GM19395 (cell line): ENCODE measurements at regions not wholly inside any gene's neighbourhood (a gene's known extent, or its start where the extent isn't known, plus 50 kb on each side); places are given as distances from the start of the nearest gene placed in this dataset.
"Not testable (repeated sequence)": the region's sequence is repeated elsewhere in the genome, so short reads cannot be mapped to it uniquely, and the experiment has no call there.

ENCODE experiments used
- ATAC-seq: cut with Tn5 transposase; IDR thresholded peaks from one replicate; pipeline ENCODE4 v1.9.1; 2021; ENCODE audit warnings: mild to moderate bottlenecking, moderate library complexity; ENCODE audit not compliant: unreplicated experiment

DNA sequence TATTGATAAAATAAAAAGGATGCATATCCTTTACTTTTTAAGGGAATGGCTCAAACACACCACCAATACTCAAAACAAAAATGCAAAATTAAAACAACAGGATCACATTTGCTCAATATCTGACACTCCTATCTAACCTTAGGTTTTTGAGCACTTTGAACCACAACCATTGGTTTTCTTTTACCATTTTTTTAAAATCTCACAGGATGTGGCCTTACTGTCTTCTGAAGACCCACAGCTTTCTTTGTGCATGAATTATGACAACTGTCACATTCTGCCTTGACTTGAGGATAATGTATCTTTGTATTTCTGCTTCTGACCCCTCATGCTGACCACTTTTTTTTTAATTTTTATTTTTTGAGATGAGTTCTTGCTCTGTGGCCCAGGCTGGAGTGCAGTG, 461.1 kb upstream of the NRP1 start:
- ATAC-seq, result no peak

DNA sequence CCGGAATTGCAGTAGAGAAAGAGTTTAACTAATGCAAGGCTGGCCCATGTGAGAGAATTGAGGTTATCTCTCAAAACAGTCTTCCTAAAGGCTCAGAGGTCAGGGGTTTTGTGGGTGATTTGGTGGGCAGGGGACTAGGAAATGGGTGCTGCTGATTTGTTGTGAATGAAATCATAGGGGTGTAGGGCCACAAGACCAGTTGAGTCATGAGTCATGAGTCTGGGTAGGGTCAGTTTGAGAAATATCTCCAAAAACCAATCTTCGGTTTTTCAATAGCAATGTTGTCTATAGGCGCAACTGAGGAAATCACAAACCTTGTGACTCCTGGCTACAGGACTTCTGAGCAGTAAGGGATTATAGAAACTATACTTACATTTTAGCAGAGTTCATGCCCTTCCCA, 460.0 kb upstream of the NRP1 start:
- no peak for ATAC-seq

DNA sequence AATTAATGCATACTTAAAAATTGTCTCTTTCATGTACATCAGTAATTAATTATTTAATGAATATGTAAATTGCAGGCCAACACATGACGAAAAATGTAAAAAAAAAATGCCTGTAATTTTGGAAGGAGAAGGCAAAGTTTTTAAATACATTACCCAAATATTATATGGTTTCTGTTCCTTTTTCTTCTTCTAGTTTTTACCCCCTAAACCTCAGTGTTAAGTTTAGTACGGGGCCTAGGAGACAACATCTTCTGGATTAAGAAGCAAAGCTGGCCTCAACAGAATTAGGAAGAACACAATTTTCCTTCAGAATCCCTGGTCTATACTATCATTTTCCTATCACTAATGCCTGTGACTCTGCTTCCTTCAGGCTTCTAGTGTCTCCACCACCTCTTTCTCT, 459.3 kb upstream of the NRP1 start:
- no peak for ATAC-seq

DNA sequence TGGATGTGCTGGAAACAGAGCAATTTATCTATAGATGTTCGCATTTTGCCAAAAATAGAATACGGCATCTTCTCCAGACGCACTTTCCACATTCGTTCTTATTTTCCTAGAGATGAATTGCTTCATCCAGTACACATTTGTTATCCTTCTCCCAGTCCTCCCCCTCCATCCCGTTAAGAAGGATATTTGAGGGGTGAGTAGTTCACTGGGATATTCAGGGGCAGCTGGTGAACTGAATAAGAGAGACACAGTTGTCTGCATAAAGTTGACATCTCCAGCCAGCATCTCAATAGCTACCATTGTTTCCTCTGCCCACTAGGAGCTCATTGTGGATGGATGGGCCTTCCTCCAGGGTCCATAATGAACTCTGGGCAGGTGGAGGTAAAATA, 456.8 kb upstream of the NRP1 start:
- ATAC-seq, result no peak

GRCh38 chr10:33790521-33791271, 456.2 kb upstream of the NRP1 start:
- ATAC-seq, result no peak

GRCh38 chr10:33783557-33783956, 449.1 kb upstream of the NRP1 start:
- ATAC-seq, result no peak

- no peak for ATAC-seq
These were observed 448.6 kb upstream of the NRP1 start for GRCh38 chr10:33783078-33783477.

DNA sequence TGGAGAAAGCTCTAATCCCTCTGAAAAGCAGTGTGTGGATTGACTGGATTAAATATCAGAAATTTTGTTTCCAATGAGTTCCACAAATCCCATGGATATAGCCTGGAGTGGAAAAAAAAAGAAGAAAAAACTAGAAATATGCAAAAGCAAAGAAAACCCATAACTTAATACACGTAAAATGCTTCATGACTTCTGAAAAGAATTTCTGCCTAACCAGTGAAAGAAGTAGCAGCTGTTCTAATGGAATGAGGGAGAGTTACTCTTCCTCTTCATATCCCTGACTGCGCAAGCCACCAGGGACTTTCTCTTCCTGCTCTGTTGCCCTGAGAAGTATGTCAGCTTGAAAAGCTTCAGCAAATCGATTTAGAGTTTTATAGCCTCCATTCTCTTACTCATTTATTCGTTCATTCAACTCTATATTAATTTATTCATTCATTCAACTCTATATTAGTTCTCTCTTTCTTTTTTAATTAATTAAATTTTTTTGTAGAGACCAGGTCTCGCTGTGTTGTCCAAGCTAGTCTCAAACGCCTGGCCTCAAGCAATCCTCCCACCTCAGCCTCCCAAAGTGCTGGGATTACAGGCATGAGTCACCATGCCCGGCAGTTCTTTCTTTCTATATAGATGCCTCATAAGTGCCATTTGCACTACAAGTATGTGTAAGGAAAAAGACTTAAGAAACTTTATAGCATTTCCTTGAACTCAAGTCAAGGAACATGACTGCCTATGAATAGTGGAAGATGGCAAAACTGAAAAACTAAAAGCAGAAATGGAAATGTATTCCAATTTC, 447.3 kb upstream of the NRP1 start:
- no peak for ATAC-seq

GRCh38 chr10:33780961-33781360, 446.5 kb upstream of the NRP1 start:
- ATAC-seq, result no peak

GRCh38 chr10:33777223-33777622, 442.8 kb upstream of the NRP1 start:
- ATAC-seq, result no peak

- no peak for ATAC-seq
These were observed 442.1 kb upstream of the NRP1 start for GRCh38 chr10:33776419-33777070.

DNA sequence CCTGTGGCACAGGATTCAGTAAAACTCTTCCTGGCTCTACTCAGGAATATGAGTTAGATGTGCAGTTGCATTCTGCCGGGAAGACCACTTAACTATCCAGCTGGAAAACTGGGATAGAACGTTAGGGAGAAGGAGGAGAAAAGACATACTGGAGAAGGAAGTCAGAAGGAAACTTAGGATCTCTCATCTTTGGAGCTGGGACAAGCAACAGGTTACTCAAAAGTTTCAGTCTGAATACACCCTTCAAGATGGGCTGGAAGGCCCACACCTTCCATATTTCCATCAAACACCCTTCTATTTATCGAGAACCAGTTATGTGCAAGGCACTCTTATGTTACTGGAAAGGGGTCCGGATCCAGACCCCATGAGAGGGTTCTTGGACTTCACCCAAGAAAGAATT, 440.4 kb upstream of the NRP1 start:
- ATAC-seq, result no peak

GRCh38 chr10:33773886-33774480, 439.5 kb upstream of the NRP1 start:
- ATAC-seq, result no peak

GRCh38 chr10:33773253-33773573, 438.7 kb upstream of the NRP1 start:
- no peak for ATAC-seq

DNA sequence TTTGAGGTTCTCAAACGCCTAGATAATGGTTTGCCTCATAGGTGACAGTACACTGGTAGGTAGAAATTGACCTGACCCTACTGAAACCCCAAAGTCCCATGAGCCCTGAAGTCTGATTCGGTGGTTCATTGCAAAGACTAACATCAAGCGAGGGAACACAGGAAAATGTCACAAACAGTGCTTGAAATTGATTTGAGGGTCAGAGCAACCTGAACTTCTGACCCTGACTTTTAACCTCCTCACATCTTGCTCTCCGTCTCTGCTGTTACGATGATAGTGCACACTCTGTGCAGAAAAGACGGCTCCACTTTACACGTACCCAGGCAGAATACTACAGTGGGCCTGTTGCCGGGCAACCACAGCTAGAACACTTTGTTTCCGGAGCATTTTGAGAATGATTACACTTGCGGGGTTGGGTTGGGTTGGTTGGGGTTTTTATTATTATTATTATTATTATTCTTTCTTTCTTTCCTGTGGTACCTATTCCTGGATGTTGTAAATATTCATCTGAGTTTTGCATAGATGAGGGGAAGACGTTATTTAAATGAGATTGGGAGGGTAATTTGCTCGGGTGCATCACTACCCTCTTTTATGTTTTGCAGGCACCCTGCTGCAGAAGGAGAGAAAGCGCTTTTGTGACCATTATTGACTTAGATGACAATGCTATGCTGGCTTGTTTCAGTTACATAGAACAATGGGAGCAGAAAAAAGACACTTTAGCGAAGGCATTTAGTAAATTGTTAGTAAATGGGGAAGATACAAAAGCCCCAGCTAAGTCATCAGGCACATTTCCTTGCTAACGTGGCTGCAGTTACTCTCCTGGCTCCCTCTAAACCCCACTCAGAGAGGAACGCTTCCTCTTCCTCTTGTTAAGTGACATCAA, 438.1 kb upstream of the NRP1 start:
- ATAC-seq, result no peak

GRCh38 chr10:33771856-33772255, 437.4 kb upstream of the NRP1 start:
- ATAC-seq, result not testable (repeated sequence)

DNA sequence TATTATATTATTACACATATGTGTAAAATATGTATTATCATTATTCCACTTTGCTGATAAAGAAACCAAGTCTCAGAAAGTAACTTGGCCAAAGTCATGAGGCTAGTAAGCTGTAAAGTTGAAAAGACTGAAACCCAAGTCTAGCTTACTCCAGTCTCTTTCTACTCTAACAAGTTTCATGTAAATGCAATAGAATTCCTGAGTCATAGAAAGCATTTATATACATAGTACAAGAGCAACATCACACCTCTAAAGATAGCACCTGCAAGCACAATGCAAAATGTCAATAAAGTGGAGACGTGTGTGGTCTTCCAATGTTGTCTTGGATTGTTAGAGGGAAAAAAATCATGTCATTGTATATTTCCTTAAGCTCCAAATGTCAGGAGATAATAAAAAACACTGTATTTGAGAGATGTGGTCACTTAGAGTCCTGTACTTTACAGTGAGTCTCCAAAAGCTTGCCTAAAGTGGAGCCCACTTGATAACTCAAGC, 430.3 kb upstream of the NRP1 start:
- ATAC-seq, result no peak

- ATAC-seq, result no peak
These were observed 425.8 kb upstream of the NRP1 start for GRCh38 chr10:33760056-33760943.

GRCh38 chr10:33759191-33759590, 424.7 kb upstream of the NRP1 start:
- no peak for ATAC-seq

GRCh38 chr10:33758299-33758698, 423.8 kb upstream of the NRP1 start:
- no peak for ATAC-seq
